Vagina (tissue), 2 donors: ENCODE measurements at regions not wholly inside any gene's neighbourhood (a gene's known extent, or its start where the extent isn't known, plus 50 kb on each side); places are given as distances from the start of the nearest gene placed in this dataset.

ENCODE experiments used
- CTCF ChIP-seq, 3 experiments: fragments of 450-650 bp in 2 of 3; fragments of 200-600 bp in 1 of 3; sonication (generic) in 1 of 3; IDR thresholded peaks; one replicate each; pipeline ENCODE4 v1.5.1; 2017 to 2019; ENCODE audit warnings: antibody characterized with exemption in 3 of 3, mild to moderate bottlenecking in 2 of 3, moderate library complexity in 2 of 3
- POLR2A ChIP-seq, 2 donors: fragments of 450-650 bp; IDR thresholded peaks; one replicate each; pipeline ENCODE4 v1.6.1; 2017; ENCODE audit warnings: antibody characterized with exemption in 2 of 2, mild to moderate bottlenecking in 2 of 2, moderate library complexity in 2 of 2
- POLR2AphosphoS5 ChIP-seq, 2 donors: sonication (generic); formaldehyde crosslinking; IDR thresholded peaks; one replicate each; pipeline ENCODE4 v1.9.0; 2017; ENCODE audit warnings: antibody characterized with exemption in 2 of 2, mild to moderate bottlenecking in 2 of 2, low read depth in 1 of 2; ENCODE audit not compliant: insufficient read depth in 1 of 2

- TF ChIP-seq CTCF (IDR thresholded peaks at IDR 0.05) (no peak), POLR2AphosphoS5 (IDR thresholded peaks at IDR 0.05; ENCODE audit: insufficient read depth in 1 of 2, low read depth in 1 of 2) (no peak), POLR2A (IDR thresholded peaks at IDR 0.05) (no peak)
Measured at GRCh38 chr5:12659686-12660085, 755.4 kb upstream of the CTNND2 start.
